HG03095 (cell line): ENCODE measurements at regions not wholly inside any gene's neighbourhood (a gene's known extent, or its start where the extent isn't known, plus 50 kb on each side); places are given as distances from the start of the nearest gene placed in this dataset.

ENCODE experiments used
- ATAC-seq: cut with Tn5 transposase; IDR thresholded peaks from one replicate; pipeline ENCODE4 v1.9.1; 2021; ENCODE audit warnings: moderate library complexity; ENCODE audit not compliant: unreplicated experiment

- no peak for ATAC-seq
These were observed 488.5 kb upstream of the ANKRD30A start for GRCh38 chr10:36636879-36637278.

GRCh38 chr10:36636285-36636839 lies 489.0 kb upstream of the ANKRD30A start:
- ATAC-seq: no peak

GRCh38 chr10:36634916-36635315 lies 490.5 kb upstream of the ANKRD30A start:
- no peak for ATAC-seq

DNA sequence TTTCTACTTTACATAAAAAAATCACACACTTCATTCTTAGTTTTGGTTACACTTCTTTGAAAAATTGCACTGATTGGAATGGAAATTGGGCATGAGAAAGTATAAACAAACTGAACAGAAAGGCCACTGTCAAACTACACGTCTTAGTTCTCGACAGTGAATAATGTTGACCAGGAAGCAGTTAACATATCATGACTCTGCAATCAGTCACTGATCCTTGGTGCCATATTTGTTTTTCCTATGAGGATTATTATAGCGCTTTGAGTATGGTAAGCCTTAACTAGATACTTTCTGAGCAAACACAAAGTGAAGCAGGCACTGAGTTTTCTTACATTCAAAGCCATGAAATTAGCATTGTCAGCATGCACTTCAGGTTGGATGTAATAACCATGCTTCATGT lies 495.1 kb upstream of the ANKRD30A start:
- ATAC-seq: no peak

GRCh38 chr10:36629476-36629875 lies 495.9 kb upstream of the ANKRD30A start:
- ATAC-seq: no peak

DNA sequence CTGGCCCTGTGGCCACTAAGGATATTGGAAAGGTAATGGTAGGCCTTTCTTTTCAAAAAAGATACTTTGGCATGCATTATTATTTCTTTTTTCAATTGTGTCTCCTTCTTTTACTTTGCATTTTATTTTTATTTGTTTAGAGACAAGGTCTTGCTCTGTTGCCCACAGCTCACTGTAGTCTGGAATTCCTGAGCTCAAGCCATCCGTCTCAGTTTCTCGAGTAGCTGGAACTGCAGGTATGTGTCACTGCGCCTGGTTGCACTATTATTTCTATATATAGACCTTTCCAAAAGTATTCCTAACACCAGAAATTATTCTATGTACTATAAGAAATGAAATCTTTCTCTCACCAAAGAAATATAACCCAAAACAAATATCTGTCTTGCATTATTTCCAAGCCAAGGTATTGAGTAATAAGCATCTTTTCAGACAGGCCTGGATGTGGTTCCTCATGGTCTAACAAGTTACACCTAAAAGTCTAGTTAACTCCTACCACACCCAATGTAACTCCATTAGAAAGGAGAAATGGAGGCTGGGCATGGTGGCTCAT lies 500.8 kb upstream of the ANKRD30A start:
- ATAC-seq: no peak

GRCh38 chr10:36621346-36621745 lies 504.1 kb upstream of the ANKRD30A start:
- no peak for ATAC-seq

GRCh38 chr10:36612436-36612835 lies 513.0 kb upstream of the ANKRD30A start:
- no peak for ATAC-seq

DNA sequence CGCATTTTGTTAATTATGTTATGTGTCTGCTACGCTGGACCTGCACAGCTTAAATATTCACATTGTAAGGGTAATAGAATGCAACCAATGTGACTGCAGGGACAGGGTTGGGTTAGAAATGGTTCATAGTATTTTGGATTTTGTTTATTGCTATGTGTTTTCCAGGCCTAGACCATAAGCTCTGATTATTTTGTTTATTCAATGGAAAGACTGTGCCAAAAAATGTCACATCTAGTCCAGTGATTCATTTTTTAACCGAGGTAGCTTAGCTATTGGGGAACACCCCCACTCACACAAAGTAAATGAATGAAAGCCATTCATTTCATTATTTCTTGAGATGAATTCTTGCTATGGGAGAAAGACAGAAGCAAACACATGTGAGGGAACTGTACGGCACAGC lies 516.5 kb upstream of the ANKRD30A start:
- no peak for ATAC-seq

DNA sequence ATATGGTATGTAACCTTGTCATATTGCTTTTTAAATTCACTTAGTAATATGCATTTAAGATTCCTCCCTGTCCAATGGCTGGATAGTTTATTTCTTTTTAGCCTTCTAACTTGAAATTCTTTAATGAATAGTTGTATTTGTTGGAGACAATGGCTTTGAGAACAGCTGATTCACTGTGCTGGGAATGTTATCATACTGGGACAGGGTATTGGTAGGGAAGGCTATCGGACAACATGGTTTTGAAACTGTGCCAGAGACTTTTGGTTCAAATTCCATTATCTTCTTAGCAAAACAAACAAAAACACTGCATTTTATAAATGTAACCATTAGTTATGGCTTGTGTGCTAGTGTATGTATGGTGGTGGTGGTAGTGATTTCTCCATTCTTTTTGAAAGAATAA lies 517.1 kb upstream of the ANKRD30A start:
- ATAC-seq: no peak

DNA sequence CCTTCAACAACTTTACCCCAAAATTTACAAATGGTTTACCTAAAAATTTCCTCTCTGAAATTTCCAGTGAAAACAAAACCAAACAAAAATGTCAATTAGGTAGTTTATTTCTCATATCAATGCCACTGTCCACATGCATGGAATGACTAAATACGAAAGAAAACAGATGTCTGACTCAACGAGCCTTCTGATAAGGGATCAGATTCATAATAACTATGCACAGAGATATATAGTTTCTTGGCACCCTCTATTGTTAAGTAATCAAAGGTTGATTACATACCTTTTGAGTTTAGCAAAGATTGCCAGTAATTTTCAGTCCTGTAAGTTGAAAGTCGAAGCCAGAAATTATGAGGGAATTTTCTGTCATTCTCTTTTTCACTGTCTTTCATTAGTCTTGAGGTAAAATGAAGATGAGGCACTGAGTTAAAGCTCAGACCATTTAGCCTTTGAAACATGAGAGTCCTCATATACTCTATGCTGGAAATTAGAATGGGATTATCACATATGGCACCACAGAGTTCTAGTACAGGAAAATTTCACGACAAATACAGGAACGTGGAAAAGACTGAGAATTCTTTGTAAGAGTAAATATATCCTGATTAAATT lies 519.1 kb upstream of the ANKRD30A start:
- ATAC-seq: no peak

- no peak for ATAC-seq
These were observed 521.1 kb upstream of the ANKRD30A start for GRCh38 chr10:36604316-36604715.

GRCh38 chr10:36603688-36604087 lies 521.7 kb upstream of the ANKRD30A start:
- no peak for ATAC-seq

DNA sequence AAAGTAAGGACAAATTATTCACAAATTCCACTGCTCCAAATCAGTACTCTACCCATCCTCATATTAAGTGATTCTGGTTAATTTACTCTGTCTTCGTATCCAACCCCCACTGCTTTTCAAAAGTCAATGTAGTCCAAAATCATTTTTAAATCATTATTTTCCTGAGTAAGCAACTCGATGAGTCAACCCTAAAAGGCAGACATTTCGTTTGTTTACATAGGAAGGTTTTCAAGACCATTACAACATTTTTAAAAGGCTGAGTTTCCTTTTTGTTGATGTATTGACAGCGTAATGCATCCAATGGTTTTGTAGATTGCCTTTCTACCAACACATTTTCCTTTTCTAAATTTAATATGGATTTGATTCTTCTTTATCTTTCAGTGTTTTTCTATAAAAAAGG lies 523.0 kb upstream of the ANKRD30A start:
- ATAC-seq: no peak

GRCh38 chr10:36597756-36598320 lies 527.6 kb upstream of the ANKRD30A start:
- no peak for ATAC-seq

DNA sequence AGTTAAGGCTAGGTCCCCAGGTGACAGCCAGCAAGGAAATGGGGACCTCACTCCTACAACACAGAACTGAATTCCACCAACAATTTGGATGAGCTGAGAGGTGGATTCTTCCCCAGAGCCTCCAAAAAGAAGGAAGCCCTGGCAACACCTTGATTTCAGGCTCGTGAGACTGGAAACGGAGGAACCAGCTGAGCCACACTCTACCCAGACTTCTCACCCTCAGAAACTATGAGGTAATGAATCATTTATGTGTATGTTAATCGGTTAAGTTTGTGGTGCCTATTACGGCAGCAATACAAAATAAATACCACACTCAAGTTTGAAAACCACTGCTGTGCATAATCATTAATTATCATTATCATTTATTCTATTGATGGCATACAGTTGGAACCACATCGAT lies 532.4 kb upstream of the ANKRD30A start:
- no peak for ATAC-seq

GRCh38 chr10:36591436-36591835 lies 534.0 kb upstream of the ANKRD30A start:
- no peak for ATAC-seq

GRCh38 chr10:36583690-36584089 lies 541.7 kb upstream of the ANKRD30A start:
- ATAC-seq: no peak

DNA sequence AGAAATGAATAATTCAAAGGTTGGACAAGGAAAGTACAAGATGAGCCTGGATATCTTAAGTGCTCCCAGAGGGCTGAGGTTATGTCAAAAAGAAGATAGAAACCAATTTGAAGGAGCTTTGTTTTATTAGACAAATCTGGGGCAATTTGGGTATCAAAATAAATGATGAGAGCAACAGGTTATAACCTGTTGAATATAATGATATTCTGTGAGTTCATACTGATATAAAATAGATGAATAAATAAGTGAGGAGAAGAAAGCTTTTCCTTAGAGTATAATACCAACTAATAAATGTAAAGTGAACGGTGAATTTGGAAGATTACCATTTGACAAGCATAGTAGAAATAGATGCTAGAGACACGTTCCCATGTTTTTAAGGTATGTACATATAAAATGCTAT lies 544.2 kb upstream of the ANKRD30A start:
- ATAC-seq: no peak

DNA sequence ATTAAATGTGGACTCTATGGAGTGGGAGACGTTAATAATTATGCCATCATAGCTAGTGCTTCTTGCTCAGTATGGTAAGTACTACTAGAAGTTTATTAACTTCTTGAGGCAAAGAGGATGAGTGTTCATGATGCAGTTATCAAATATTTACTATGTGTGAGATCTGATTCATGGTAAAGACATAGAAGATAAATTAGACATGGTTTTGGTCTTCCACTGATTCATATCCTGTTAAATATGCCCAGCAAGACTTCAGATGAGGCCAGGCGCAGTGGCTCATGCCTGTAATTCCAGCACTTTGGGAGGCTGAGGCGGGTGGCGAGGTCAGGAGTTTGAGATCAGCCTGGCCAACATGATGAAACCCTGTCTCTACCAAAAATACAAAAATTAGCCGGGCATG lies 547.1 kb upstream of the ANKRD30A start:
- no peak for ATAC-seq

DNA sequence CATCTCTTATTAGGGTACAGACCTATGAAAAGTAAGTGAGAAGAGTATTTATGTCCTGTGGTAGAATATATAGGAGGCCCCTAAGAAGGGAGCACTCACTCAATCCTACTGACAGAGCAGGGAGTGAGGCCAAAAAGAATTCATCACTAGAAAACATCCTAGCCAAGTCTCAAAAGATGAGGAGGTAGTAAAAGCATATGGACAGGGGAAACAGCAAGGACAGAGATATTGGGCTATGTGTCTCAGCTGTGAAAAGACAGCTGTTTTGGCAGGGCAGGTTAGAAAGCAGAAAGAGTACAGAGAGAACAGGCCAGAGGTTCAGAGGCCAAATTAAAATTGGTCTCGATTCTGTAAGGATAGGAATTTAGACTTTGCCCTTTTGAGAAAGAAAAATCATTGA lies 548.3 kb upstream of the ANKRD30A start:
- ATAC-seq: no peak

DNA sequence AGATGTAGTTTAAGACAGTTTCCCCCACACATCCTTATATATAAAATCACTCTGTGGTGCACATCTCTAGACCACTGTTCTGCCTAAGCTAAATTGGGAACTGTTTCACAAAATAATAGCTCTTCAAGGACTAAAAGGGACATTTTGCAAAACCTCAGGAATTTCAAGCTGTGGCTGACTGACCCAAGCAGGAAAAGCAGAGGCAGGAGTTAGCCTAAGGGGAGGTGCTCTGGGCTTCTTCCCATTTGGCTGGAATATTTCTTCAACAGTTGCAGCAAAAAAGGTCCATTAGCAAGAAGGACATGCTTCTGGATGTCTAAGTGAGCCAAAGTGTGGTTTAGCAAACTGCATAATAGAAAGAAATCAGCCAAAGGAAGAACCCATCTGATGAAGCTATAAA lies 551.2 kb upstream of the ANKRD30A start:
- no peak for ATAC-seq

GRCh38 chr10:36573246-36573645 lies 552.2 kb upstream of the ANKRD30A start:
- ATAC-seq: no peak
